Hematopoietic multipotent progenitor cell treated with erythropoietin and hydrocortisone succinate and interleukin-3 and kit ligand, for 6 days (in vitro differentiated cells): ENCODE measurements at regions not wholly inside any gene's neighbourhood (a gene's known extent, or its start where the extent isn't known, plus 50 kb on each side); places are given as distances from the start of the nearest gene placed in this dataset.

ENCODE experiments used
- DNase-seq: peaks from one replicate; pipeline ENCODE4 v3.0.0-alpha.2; 2015

DNA sequence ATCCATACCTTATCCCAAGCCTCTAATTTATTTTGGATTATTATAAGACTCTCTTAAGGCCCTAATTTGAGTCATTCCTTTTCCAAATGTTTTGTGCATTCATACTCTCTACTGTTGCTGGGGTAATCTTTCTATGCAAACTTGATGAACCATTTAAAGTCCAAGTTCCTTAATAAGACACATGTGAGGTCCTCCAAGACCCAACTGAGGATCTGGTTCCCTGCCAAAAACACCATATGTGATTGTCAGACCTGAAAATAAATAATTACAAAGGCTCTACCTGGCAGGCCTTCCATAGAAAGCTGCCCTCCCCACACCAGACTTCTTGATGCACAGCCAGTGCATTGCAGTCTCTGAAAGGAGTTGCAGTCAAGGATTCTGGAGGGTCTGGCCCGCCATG lies 257.9 kb upstream of the AKR1E2 start:
- no peak for DNase-seq

DNA sequence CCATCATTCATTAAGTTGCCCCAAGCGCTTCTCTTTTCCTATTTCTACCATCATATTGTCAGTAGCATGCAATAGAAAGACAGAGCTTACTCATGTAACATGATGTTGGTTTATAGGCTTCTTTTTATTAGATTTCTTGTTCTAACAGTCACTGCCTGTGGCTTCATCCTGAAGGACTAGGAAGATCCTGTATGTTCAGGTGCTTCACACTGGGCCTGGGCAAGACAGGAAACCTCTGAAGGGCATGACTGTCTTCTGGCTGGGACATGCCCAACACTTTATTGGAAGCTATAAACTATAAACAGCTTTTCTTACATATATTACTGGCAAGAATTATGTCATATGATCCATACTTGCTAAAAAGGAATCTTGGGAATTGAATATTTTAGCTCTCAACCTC lies 258.4 kb upstream of the AKR1E2 start:
- DNase-seq = no peak

DNA sequence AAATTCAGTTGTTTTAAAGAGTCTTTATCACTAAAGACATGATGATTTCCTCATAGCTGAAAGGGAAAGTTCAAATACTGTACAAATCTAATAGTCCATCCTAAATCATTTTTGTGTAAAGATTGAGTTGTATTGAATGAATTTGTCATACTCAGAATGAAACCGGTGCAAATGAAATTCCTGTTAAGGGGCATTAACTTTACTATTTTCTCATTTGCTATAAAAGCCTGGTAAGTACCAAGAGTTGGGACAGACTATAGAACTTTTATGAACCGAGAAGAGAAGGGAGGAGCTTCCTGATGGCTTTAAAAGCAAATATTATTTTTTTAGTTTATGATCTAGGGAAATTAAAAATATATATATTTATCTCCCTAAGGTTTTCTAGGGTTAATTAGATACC lies 260.0 kb upstream of the AKR1E2 start:
- DNase-seq = no peak

DNA sequence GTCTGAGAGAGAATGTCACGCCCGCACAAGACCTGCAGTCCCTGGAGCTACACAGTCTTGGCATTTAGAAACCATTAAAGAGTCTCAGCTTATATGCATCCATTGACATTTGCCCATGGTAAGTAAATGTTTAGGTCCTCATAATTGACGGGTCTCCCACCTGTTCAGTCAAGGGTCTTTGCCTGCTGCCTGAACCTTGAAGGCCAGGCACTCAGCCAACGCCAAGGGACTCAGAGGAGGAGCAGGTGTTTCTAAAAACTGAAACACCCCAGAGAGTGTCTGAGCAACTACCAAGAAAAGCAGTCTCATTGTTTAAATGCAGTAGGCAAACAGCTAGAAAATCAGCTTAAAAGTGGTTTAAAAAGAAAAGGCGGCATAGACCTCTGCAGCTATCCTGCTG lies 264.7 kb upstream of the AKR1E2 start:
- DNase-seq = no peak

DNA sequence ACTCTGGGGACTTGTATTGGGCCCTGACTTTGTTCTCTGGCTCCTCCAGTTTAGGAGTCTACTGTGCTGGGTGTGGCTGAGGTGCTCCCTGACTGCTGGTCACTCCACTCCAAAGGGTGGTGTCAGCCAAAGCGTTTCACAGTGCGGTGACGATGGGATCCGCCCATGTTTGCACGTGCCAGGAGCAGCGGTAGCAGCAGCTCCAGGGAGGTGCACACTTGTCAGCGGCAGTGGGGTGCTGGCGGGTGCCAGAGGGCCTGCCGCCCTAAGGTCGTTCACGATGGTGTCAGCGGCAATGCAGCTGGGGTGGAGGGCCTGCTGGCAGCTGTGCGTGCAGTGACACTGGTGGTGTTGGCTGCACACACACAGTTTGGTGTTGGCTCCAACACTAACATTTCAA lies 268.5 kb upstream of the AKR1E2 start:
- no peak for DNase-seq

DNA sequence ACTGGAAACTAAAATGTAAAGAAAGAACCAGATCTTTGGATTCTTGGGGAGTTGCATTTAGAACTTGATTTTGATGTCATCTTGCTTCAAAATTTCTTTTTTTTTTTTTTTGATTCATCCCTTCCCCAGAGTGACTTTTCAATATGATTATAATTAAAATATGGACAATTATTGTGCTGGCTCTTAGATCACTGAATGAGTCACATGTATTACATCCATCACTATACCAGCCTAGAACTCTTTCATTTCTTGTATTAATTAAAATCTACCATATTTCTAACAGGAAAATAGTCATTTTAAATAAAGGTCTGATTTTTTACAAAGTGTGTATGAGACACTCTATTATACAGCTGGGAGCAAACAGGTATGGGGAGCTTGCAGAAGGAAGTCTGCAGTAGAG lies 269.5 kb upstream of the AKR1E2 start:
- DNase-seq = no peak

DNA sequence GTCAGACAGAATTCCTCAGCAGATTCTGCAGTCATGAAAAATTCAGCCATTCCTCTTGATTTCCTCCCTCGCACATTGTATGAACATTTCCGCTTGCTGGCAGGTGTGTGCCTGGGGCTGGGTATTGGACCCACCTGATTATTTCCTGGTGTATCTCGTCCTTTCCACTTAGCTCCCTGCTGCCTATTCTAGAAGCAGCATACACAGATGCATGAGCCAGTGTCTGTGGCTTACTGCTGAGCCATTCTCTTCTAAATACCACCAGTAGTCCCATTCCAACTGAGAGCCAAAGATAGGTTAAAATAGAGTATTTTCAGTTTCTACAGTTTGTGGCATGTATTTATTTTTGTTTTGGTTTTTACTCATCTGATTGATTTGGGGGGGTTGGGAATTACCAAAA lies 270.1 kb upstream of the AKR1E2 start:
- no peak for DNase-seq

DNA sequence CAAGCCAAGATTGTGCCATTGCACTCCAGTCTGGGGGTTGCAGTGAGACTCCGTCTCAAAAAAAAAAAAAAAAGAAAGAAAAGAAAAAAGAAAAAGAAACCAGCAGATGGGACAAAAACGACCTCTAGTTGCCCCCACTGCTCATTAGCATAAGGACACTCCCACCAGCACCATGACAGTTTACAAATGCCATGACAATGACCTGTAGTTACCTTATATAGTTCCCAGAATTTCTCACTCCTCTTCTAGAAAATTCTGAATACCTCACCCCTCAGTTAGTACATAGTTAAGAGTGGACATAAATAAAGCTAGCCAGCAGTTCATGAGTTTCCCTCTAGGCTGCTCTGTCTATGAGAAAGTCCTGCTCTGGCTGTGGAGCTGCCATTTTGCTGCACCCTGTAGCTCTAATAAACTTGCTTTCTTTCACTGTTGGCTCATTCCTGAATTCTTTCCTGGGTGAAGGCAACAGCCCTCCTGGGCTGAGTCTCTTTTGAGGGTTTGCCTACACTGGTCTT lies 276.8 kb upstream of the AKR1E2 start:
- no peak for DNase-seq

DNA sequence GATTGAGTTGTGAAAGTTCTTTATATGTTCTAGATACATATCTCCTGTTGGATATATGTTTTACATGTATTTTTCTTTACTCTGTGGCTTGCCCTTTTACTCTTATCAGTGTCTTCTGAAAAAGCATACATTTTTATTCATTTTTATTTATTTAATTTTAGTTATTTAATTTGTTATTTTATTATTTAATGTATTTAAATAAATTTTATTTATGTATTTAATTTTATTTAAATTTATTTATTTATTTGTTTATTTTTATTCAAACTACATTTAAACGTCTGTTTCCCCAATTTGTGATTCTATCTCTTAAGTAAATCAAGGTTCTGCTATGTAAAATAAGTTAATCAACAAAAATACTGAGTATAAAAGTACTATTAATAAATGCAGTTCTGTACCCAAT lies 279.1 kb upstream of the AKR1E2 start:
- DNase-seq = no peak

DNA sequence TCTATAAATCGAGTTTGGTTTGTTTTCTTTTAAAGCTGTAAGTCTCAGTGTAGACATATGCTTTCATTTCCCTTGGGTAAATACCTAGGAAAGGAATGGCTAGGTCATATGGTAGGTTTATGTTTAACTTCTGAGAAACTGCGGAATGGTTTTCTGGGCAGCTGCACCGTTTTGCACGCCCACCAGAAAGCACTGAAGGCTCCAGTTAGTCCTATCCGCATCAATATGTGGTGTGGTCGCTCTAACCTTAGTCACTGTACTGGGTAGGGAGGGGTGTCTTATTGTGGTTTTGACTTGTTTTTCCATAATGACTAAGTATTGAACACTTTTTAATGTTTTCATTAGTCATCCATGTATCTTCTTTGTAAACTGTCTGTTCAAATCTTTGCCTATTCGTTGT lies 279.5 kb upstream of the AKR1E2 start:
- no peak for DNase-seq

DNA sequence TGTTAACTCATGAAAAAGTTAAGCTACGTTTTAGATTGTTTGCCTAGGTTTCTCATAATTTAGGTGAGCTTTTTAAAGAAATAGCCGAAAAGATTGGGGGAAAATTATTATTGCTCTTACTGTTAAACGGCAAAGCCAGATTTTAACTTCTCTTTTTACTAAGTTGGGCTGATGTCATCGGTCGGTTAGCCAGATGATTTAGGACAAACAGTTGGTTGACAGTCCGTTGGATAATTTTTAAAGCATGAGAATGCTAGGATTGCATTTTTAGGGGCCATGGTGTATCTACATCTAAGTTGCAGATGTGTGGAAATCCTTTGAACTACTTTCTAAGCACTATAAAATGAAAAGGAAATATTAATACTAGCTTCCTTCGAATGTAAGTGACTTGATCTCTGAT lies 280.9 kb upstream of the AKR1E2 start:
- DNase-seq = no peak

DNA sequence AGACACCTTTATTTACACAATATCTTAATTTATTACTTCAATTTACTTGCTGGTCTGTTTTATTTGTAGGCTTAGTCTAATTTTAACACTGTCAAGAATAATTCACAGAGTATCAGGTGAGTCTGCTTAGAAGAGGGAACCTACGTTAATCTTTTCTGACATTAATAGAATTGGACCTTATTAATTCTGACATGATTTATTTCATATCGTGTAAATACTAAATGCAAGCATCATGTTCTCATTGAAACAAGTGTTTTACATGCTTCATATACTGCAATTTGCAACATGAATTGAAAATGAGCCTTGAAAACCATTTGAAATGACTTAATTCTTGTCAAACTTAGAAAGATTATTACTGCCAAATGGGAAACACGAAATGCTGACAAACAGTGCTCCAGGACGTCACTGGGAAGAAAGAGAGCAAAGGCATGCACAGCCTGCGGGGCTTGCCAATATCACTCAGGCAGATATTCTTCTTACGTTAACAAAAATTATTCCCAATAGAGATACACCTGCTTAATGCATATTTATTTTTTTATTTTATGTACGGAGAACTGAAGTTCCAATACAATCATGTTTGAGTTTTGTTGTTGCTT lies 282.0 kb upstream of the AKR1E2 start:
- DNase-seq = no peak

DNA sequence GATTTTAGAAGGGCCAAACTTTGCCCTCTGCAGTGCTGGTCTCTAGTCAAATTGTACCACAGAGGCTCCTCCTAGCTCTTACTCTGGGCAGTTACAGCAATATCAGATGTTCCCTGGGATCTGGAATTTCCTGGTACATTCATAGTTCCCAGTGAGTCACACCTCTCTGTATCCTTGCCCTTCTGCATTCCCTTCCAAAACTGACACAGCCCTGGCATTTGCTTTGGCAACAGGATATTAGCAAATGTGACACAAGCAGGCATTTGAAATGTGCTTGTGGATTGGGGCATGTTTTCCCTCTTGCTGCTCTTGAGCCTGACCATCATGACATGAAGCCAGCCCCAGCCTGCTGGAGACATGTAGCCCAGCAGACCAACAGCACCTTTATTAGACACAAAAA lies 284.7 kb upstream of the AKR1E2 start:
- no peak for DNase-seq

DNA sequence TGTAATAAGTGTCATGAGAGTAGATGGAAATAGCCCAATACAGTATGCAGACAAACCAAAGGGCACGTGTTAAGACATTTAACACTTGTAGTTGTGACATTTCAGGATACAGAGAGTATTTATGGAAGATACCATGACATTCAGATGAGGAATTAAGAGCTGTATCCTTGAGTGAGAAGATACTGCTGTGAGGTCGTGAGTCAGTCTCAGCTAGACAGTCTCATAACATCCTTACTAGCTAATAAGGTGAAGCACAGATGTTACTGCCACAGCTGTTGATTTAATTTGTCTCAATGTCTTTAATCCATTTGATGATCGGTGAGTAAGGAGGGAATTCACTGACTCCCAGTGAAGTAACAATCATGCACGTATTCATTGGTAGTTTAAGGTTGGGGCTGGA lies 288.0 kb upstream of the AKR1E2 start:
- no peak for DNase-seq

DNA sequence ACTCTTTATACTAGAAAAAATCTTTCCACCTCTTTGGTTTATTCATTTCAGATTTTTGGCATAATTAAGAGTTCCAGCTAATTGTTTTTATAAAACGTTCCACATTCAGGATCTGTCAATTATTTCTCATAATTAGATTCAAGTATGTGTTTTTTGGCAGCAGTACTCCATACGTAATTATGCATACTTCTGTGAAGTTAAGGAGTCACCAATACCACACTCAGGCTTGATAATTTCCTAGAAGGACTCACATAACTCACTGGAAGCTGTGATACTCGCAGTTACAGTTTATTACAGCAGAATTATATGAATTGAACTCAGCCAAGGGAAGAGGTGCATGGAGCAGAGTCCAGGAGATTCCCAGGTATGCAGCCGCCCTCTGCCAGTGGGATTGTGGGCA lies 290.5 kb upstream of the AKR1E2 start:
- no peak for DNase-seq

DNA sequence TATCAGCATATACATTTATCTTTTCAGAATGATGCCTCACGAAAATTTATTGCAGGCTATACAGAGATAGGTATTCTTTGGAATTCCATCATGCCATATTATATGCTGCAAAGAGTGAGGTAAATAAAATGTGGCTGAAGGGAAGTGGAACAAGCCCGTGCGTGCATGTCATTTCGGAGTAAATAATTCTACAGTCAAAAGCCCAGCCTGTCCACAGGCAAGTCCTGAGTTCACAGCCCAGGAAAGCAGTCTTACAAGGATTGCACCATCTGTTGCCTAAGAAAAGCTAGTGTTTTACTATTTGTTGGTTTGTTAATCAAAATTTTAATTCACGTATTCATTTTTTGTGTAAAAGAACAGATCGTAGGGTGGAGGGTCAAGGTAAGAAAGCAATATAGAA lies 292.4 kb upstream of the AKR1E2 start:
- DNase-seq = no peak

DNA sequence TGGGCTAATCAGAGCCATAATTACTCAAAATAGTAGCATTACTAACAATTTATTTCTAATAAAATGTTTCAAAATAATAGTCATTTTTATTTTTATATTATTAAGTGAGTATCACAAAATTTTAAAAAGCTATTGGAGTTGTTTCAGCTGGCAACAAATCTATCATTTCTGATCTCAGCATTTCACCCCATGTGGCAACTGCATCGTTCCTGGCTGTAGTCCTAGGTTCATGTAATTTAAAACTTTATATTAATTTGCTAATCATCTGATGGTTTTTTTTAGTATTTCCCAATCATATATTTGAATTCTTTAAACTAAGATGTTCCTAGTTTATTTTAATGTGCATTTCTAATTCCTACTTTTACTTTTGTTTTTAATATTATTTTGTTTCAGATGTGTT lies 293.0 kb upstream of the AKR1E2 start:
- no peak for DNase-seq

DNA sequence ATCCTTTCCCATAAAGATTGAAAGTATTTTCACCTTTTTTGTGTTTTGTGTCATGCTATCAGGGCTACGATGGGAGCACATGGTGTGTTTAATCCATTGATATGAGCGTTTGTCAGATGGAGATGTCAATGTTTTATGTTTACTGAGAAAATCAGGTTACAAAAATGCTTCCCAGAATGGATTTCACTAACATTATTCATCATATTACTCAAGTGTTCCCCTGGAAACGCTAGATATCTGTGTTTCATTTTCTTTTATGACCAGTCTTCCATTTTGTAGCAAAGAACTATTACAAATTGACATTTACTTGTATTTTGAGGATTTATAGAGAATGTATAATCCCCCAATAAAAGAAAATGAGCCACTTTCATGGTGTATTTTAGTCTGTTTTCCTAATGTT lies 293.5 kb upstream of the AKR1E2 start:
- DNase-seq = no peak

DNA sequence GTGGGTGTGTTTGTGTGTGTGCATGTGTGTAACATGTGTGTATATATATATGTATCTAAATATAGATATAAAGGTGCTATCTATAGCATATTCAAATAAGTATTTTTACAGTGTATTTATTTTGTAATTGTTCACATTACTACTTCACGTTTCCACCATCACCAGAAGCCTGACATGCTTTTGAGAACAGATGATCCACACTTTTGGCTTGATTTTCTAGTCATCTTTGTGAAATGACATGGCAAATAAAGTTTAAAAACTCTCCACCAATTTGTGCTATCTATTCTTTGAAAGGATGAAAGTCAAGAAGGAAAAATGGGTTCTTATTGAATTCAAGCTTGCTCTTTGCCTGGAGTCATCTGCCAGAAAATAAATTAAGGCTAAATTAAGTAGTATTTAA lies 294.0 kb upstream of the AKR1E2 start:
- DNase-seq = no peak

DNA sequence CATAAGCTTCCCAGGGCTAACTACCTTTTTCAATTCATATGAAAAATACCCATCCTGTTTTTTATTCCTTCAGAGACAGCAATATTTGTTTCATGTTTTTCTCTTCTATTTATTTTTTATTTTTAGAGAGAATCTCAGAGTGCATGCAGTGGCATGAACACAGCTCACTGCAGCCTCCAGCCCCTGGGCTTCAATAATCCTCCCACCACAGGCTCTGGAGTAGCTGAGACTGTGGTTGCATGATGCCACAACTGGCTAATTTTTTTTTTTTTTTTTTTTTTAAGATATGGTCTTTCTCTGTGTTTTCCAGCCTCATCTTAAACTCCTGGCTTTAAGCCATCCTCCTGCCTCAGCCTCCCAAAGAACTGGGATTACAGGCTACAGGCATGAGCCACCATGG lies 296.7 kb upstream of the AKR1E2 start:
- no peak for DNase-seq

DNA sequence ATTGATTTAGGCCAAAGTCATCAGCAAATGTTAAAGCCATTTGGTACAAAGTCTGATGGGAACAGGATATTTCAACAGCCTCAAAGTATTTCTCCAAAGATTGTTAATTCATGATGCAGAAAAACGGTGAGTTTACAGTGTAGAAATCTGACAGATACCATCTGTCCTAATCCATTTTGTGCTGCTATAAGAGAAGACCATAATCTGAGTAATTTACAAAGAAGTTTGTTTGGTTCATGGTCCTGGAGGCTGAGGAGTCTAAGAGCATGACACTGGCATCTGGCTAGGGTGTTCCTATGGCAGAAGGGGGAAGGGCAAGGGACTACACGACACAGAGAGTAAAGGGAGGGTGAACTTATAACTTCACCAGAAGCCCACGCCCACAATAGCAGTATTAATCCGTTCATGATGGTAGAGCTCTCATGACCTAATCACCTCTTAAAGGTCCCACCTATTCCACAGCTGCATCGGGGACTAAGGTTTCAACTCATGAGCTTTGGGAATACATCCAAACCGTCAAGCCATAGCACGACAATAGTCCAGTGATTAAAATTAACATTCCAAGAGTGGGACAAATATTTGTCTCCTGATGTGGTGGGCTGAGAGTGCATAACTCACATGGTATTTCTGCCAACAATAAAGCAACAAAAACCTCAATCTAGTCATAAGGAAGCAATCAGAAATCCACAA lies 298.6 kb upstream of the AKR1E2 start:
- DNase-seq = no peak

DNA sequence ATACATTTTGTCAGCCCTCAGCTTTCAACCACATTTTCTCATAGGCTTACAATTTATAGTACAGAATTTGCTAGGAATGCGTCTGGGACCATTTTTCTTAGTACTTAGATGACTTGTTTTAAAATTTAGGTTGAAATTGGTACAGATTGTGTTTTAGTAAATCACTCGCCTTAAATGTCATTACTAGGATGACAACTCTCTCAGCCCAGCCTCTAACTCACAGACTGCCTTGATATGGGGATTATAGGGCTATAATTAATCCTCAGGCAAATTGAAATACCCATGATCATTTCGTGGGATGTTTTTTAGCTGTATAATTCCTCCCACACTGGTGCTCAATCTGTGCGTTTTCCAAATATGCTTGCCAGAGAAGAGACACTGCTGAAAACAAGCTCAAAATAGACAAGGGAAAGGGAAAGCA lies 299.7 kb upstream of the AKR1E2 start:
- DNase-seq = no peak

DNA sequence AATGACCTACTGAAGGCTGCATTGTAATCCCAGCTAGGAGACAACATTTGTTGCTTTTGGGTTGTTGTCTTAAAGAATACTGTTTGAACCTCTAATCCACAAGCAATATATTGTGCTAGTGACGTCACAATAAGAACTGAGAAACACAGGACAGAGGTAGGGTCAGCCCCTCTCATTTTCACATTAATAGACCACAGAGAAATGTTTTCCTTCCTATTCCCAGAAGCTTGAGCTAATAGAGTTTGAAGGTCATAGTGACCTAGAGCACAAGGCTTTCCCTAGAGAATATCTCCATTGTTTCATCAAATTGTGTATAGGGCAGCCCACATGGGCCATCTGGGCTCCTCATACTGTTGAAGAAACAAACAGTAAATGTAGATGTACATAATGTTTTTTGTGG lies 300.9 kb upstream of the AKR1E2 start:
- no peak for DNase-seq

DNA sequence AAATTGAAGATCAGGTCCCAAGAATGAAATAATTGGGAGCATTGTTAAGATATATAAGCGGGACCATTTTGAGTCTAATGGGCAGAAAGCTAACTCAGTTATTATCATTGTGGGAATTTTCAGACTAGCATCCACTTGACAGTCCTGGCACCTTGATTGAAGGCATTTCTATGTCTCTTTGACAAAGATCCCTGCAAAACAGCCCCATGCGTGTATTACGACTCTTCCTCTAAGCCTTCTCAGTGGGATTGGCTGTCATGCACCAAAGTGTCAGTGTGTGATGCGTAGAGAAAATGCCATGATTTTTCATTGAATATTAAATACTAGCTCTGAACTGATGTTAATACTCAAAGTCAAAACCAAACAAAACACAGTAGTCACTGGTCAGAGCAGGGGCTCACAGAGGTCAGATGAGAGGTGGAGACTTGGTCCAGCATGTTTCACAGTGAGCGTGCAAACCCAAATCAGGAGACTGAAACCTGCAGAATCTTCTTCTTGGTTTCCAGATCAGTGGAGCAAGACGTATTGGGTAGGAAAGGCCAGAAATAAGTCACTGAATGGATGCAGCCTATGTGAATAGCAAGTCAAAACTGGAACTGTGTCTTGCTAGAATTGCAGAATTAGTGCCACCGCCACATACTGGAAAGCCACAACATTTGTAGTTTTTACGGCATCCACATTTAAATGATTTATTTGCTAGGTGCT lies 303.6 kb upstream of the AKR1E2 start:
- no peak for DNase-seq
